GM21619 (cell line): ENCODE measurements at regions not wholly inside any gene's neighbourhood (a gene's known extent, or its start where the extent isn't known, plus 50 kb on each side); places are given as distances from the start of the nearest gene placed in this dataset.
A peak's percentile ranks its signal among the peaks of the same experiment; 100 is the strongest.

Experiments
- ATAC-seq: cut with Tn5 transposase; IDR thresholded peaks from one replicate; pipeline ENCODE4 v1.9.1; 2021; ENCODE audit not compliant: unreplicated experiment

GRCh38 chr16:9446471-9447194, 355.2 kb downstream of the HAPSTR1 start:
- no peak for ATAC-seq

GRCh38 chr16:9447195-9447551, 355.7 kb downstream of the HAPSTR1 start:
- ATAC-seq = no peak

- no peak for ATAC-seq
Measured at GRCh38 chr16:9447699-9448098, 356.3 kb downstream of the HAPSTR1 start.

GRCh38 chr16:9449597-9449996, 358.2 kb downstream of the HAPSTR1 start:
- ATAC-seq = no peak

- no peak for ATAC-seq
Measured at GRCh38 chr16:9457215-9457614, 365.8 kb downstream of the HAPSTR1 start.

GRCh38 chr16:9458816-9459215, 367.4 kb downstream of the HAPSTR1 start:
- ATAC-seq = no peak

- ATAC-seq = no peak
Measured at GRCh38 chr16:9462984-9463383, 371.5 kb downstream of the HAPSTR1 start.

GRCh38 chr16:9463461-9463860, 372.0 kb downstream of the HAPSTR1 start:
- ATAC-seq = no peak

GRCh38 chr16:9465161-9465560, 373.7 kb downstream of the HAPSTR1 start:
- ATAC-seq = no peak

- ATAC-seq = no peak
Measured at GRCh38 chr16:9469512-9469911, 378.1 kb downstream of the HAPSTR1 start.

GRCh38 chr16:9476744-9477143, 385.3 kb downstream of the HAPSTR1 start:
- peak; percentile 54 for ATAC-seq

GRCh38 chr16:9479008-9479407, 387.6 kb downstream of the HAPSTR1 start:
- ATAC-seq = no peak

- ATAC-seq = no peak
Measured at GRCh38 chr16:9480503-9480902, 389.1 kb downstream of the HAPSTR1 start.

- no peak for ATAC-seq
Measured at GRCh38 chr16:9481747-9482730, 390.6 kb downstream of the HAPSTR1 start.

- ATAC-seq = no peak
Measured at GRCh38 chr16:9484426-9484825, 393.0 kb downstream of the HAPSTR1 start.

GRCh38 chr16:9484881-9485280, 393.4 kb downstream of the HAPSTR1 start:
- ATAC-seq = no peak

- ATAC-seq = no peak
Measured at GRCh38 chr16:9489835-9490467, 398.5 kb downstream of the HAPSTR1 start.

GRCh38 chr16:9495824-9496223, 404.4 kb downstream of the HAPSTR1 start:
- ATAC-seq = no peak

GRCh38 chr16:9497750-9498149, 406.3 kb downstream of the HAPSTR1 start:
- ATAC-seq = no peak

GRCh38 chr16:9499941-9500593, 408.6 kb downstream of the HAPSTR1 start:
- no peak for ATAC-seq

- no peak for ATAC-seq
Measured at GRCh38 chr16:9500872-9501271, 409.4 kb downstream of the HAPSTR1 start.
